ENCODE measurements at regions not wholly inside any gene's neighbourhood (a gene's known extent, or its start where the extent isn't known, plus 50 kb on each side); places are given as distances from the start of the nearest gene placed in this dataset.

DNA sequence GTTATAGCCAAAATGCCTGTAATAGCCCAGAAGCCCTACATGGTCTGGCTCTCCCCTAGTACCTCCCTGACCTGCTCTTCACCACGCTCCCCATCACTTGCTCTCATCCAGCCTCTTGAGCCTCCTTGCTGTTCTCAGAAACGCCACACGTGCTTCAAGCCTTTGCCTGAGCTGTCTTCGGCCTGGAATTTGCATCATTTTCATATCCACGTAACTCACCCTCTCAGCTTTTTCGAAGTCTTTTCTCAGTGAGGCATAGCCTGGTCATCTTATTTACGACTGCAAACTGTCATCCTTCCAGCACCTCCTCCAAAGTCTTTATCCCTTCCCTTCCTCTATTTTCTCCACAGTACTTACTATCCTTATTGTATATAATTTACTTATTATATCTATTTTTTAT is 151.0 kb upstream of the AHR start:
- H3K27me3 ChIP-seq (ENCODE audit: low read depth) = no peaks in the 10 kb centered on the region
- no peak overlapping the region for H3K27ac ChIP-seq
- DNase-seq = no peak
- H3K4me1 ChIP-seq = peaks cover 19% of the 10 kb centered on the region
- ATAC-seq = no peak
- TF ChIP-seq, protein P1, sequence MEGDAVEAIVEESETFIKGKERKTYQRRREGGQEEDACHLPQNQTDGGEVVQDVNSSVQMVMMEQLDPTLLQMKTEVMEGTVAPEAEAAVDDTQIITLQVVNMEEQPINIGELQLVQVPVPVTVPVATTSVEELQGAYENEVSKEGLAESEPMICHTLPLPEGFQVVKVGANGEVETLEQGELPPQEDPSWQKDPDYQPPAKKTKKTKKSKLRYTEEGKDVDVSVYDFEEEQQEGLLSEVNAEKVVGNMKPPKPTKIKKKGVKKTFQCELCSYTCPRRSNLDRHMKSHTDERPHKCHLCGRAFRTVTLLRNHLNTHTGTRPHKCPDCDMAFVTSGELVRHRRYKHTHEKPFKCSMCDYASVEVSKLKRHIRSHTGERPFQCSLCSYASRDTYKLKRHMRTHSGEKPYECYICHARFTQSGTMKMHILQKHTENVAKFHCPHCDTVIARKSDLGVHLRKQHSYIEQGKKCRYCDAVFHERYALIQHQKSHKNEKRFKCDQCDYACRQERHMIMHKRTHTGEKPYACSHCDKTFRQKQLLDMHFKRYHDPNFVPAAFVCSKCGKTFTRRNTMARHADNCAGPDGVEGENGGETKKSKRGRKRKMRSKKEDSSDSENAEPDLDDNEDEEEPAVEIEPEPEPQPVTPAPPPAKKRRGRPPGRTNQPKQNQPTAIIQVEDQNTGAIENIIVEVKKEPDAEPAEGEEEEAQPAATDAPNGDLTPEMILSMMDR (IDR thresholded peaks at IDR 0.05) = no peak
- no peak overlapping the region for H3K4me3 ChIP-seq
- no peaks in the 10 kb centered on the region for H3K9me3 ChIP-seq
- intact Hi-C loops (cut with DNase I) = no loop called here
- H3K36me3 ChIP-seq = no peaks in the 10 kb centered on the region

DNA sequence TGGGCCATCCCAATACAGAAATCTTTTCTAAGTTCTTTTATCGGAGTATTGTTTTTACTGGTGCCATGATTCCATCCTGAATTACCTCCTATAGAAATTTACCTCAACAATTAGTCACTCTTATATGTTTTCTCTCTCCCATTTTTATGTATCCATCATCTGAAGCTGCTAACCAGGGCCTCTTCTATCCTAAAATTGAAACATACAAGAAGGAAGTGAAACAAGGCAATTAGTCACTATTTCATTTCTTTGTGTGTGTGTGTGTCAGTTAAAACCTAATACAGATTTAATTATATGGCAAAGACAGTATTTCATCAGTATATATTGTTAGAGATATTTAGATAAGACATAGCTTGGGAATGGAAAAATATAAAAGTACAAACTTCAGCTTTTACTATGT is 148.4 kb upstream of the AHR start:
- intact Hi-C loops (cut with DNase I) = no loop called here

DNA sequence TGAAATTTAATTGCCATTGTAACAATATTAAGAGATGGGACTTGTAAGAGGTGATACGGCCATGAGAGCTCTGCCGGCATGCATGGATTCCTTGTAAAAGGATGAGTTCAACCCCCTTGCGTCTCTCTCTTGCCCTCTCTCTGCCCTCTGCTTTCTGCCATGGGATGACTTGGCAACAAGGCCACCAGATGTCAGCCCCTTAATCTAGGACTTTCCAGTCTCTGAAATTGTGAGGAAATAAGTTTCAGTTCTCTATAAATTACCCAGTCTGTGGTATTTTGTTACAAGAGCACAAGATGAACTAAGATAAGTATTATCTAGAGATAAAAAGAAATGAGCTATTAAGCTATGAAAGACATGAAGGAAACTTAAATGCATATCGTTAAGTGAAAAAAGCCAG is 145.7 kb upstream of the AHR start:
- H3K4me1 ChIP-seq = no peaks in the 10 kb centered on the region
- intact Hi-C loops (cut with DNase I) = no loop called here
- DNase-seq (no peak), ATAC-seq (peak; percentile 69 to 73)
- no peaks in the 10 kb centered on the region for H3K27me3 ChIP-seq (ENCODE audit: low read depth)
- no peaks in the 10 kb centered on the region for H3K36me3 ChIP-seq
- no peak overlapping the region for H3K27ac ChIP-seq
- TF ChIP-seq, protein P1 (IDR thresholded peaks at IDR 0.05) = no peak
- H3K4me3 ChIP-seq = no peak overlapping the region
- no peaks in the 10 kb centered on the region for H3K9me3 ChIP-seq

More for the DNA sequence above, 148.4 kb upstream of the AHR start:
- Histone ChIP-seq H3K9me3 (no peaks in the 10 kb centered on the region), H3K4me3 (no peak overlapping the region), H3K27me3 (ENCODE audit: low read depth) (no peaks in the 10 kb centered on the region), H3K36me3 (no peaks in the 10 kb centered on the region), H3K4me1 (no peaks in the 10 kb centered on the region), H3K27ac (no peak overlapping the region)
- TF ChIP-seq, protein P1 (IDR thresholded peaks at IDR 0.05) = no peak
- no peak for ATAC-seq
- DNase-seq = no peak

DNA sequence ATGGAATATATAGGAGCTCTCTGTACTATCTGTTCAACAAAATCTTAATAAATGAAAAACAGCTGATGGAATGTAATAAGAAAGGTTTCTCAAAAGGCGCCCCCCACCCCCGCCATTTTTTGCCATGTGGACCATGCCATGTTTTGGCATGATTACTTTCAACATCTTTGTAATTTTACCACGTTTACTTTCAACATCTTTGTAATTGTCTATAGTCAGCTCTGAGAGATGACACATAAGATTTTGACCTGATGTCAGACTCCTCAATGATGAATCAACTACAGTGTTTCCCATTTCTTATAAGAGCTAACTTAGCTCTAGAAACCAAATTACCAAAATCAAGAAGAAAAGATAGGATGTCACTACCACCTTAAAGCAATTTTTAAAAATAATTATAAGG is 144.9 kb upstream of the AHR start:
- Histone ChIP-seq H3K27ac (no peak overlapping the region), H3K4me1 (no peaks in the 10 kb centered on the region), H3K9me3 (no peaks in the 10 kb centered on the region), H3K27me3 (ENCODE audit: low read depth) (no peaks in the 10 kb centered on the region), H3K36me3 (no peaks in the 10 kb centered on the region), H3K4me3 (no peak overlapping the region)
- no peak for ATAC-seq
- intact Hi-C loops (cut with DNase I) = no loop called here
- TF ChIP-seq, protein P1 (IDR thresholded peaks at IDR 0.05) = no peak
- no peak for DNase-seq

DNA sequence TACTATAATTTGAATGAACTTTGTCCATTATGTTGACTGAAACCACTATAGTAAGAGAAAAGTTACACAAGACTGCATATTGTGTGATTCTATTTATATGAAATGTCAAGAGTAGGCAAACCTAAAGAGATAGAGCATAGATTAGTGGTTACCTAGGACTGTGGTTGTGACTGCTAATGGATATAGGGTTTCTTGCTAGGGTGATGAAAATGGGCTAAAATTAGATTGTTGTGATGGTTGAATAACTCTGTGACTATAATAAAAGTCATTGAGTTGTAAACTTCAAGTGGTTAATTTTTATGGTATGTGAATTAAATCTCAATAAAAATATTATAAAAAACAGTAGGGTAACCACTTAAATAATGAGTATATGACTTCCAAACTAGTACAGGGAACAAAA is 142.9 kb upstream of the AHR start:
- H3K27ac ChIP-seq = no peak overlapping the region
- H3K27me3 ChIP-seq (ENCODE audit: low read depth) = no peaks in the 10 kb centered on the region
- intact Hi-C loops (cut with DNase I) = no loop called here
- no peaks in the 10 kb centered on the region for H3K4me1 ChIP-seq
- no peaks in the 10 kb centered on the region for H3K9me3 ChIP-seq
- TF ChIP-seq, protein P1 (IDR thresholded peaks at IDR 0.05) = no peak
- ATAC-seq = no peak
- DNase-seq = no peak
- no peaks in the 10 kb centered on the region for H3K36me3 ChIP-seq
- H3K4me3 ChIP-seq = no peak overlapping the region

DNA sequence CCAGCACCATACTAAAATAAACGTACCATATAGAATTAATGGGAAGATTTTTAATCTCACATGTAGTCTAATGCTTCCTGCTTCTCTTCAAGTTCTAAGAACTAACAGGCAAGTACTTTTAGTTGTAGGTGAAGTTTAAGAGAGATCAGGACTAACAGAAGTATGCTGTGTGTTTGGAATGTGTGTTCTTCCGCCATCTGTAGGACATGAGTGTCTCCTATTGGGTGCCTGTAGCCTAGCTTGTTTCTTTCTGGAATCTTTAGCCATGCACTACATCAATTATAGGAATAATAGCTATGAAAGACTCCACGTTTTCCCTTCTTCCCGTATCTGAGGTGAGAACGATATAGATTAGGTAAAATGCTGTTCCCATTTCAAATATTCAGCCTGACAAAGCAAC is 140.2 kb upstream of the AHR start:
- intact Hi-C loops (cut with DNase I) = no loop called here
- DNase-seq = no peak
- Histone ChIP-seq H3K4me3 (no peak overlapping the region), H3K27ac (no peak overlapping the region), H3K9me3 (no peaks in the 10 kb centered on the region), H3K36me3 (no peaks in the 10 kb centered on the region), H3K4me1 (no peaks in the 10 kb centered on the region), H3K27me3 (ENCODE audit: low read depth) (no peaks in the 10 kb centered on the region)
- no peak for ATAC-seq
- TF ChIP-seq, protein P1 (IDR thresholded peaks at IDR 0.05) = no peak

Data from lower lobe of right lung (tissue), 2 donors.